CD4-positive, alpha-beta T cell treated with Interleukin-2 at 100 ng/mL for 4 hours (primary cell): ENCODE measurements at regions not wholly inside any gene's neighbourhood (a gene's known extent, or its start where the extent isn't known, plus 50 kb on each side); places are given as distances from the start of the nearest gene placed in this dataset.
"Not testable (repeated sequence)": the region's sequence is repeated elsewhere in the genome, so short reads cannot be mapped to it uniquely, and the experiment has no call there.

ENCODE experiments used
- DNase-seq: peaks from one replicate; pipeline ENCODE4 v3.0.0-alpha.2; 2020; ENCODE audit warnings: low spot score

DNA sequence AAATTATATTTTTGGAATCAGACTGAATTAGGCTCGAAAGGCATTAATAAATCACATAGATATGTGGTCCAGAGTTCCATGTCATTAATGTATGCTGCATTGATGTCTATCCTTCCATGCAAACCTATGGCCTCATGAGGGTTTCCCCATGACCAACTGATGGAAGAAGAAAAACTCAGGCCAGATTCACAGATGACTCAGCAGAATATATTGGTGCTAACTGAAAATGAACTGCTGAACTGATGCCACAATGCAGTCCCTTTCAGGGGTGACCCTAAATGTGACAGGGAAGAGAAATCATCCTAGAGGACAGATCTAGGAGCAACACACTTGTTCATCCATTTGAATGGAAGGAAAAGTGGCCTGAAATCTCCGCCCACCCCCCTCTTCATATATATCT, 110.5 kb upstream of the KCND3 start:
- DNase-seq, result no peak

- no peak for DNase-seq
Observed at GRCh38 chr1:112105557-112105956, 116.1 kb upstream of the KCND3 start.

DNA sequence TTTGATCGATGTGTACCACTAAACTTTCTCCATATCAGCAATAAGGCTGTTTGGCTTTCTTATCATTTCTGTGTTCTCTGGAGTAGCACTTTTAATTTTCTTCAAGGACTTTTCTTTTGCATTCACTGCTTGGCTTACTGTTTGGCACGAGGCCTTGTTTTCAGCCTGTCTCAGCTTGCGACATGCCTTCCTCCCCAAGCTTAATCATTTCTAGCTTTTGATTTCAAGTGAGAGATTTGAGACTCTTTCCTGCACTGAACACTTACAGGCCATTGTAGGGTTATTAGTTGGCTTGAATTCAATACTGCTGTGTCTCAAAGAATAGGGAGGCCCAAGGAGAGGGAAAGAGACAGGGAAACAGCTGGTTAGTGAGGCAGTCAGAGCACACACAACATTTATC, 120.6 kb upstream of the KCND3 start:
- DNase-seq, result no peak

DNA sequence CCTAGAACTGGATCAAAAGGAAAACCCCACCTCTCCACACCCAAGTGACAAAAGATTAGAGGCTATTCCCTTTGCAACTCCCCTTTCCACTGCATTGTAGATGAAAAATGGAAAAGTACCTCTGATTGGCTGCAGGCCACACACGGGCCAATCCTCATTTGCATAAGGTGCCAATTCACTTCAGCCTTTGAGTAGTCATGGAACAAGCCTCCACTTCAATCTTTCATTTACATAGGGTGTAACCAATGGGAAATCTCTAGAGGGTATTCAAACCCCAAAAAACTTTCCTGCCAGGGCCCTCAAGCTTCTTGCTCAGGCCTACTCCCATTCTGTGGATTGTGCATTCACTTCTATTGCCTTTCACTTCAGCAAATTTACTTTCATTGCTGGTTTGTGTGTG, 122.3 kb upstream of the KCND3 start:
- DNase-seq, result no peak

- DNase-seq, result no peak
Observed at GRCh38 chr1:112114540-112114939, 125.1 kb upstream of the KCND3 start.

- DNase-seq, result no peak
Observed at GRCh38 chr1:112126598-112126997, 137.1 kb upstream of the KCND3 start.

GRCh38 chr1:112127606-112128005, 138.1 kb upstream of the KCND3 start:
- DNase-seq, result not testable (repeated sequence)

DNA sequence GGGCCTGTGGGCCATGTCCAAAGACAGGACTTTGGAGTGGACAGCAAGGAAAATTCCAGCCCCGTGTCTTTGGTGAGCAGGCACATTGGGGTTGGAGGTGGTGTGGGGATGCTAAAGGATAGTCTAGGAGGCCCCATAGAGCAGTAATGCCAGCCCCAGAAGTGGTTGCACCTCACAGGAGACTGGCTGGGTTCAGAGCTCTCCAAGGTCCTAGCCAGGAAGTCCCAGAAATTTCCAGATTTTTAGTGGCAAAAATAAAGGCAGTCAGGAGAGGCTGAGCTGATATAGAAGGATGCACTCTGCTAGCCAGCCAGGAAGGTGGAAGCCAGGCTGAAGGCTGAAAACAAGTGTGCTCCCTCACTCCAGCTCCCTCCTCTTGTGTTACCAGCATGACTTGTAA, 144.0 kb upstream of the KCND3 start:
- no peak for DNase-seq

GRCh38 chr1:112140743-112141142, 151.3 kb upstream of the KCND3 start:
- no peak for DNase-seq

DNA sequence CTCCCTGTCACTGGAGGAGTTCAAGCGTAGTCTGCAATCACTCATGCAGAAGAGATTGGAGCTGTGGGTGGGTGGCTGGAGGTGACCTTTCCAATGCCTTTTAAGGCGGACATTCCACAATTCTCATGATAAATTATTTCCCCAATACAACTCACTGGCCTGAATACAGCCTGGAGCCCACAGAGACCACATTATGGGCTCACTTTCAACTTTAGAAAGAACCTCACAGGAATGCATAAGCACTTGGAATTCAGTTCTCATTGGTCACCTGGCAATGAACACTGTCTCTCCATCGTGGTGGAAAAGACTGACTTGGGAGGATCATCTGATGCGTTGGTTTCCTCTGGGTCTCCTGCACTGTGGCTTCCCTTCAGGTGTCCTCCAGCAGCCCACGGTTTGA, 151.8 kb upstream of the KCND3 start:
- no peak for DNase-seq

GRCh38 chr1:112141923-112142322, 152.5 kb upstream of the KCND3 start:
- no peak for DNase-seq

DNA sequence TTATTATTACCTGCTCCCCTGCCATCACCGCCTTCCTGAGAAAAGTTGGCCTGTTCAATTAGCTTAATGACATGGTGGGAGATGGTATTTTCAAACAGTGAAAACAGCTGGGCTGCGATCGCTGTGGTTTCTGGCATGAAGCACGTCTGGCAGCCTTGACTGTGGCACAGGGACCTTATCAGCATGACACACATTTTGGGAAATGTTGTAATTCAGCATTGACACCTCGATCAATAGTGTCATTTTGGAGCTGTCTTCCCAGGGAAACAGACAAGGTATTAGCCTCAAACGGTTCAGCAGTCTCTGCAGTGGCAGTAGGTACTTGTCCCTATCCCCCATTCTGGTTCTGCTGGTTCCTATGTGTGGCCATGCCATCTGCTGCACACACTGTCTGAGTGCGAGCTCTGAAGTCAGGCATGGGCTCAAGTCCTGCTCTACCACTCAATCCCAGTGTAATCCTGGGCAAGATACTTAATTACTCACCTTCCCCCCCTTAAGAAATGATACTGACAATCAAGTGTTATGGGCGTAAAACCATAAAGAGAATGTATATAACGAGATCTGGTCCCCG, 154.5 kb upstream of the KCND3 start:
- DNase-seq, result no peak

GRCh38 chr1:112144733-112145426, 155.4 kb upstream of the KCND3 start:
- no peak for DNase-seq

DNA sequence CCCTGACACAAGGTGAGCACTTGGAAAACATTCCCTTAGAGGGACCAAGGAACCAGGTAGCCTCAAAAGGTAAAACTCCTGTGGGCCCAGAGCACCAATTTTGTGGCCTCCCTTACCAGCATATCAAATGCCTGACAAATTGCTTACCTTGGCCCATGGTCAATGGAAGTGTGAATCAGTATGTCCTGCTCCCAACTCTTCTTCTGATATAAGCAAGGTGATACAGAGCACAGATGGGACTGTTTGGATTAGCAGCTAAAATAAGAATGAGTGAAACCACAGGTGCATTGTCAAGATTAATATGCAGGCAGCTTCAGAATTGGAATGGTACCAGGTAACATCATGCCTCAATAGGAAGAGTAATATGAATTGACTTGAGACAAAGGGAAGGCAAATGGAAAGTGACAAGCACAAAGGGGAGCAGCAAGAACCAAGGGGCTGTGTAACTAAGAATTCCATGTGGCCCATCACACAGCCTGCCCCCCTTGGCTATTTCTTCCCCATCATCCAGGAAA, 156.8 kb upstream of the KCND3 start:
- no peak for DNase-seq

DNA sequence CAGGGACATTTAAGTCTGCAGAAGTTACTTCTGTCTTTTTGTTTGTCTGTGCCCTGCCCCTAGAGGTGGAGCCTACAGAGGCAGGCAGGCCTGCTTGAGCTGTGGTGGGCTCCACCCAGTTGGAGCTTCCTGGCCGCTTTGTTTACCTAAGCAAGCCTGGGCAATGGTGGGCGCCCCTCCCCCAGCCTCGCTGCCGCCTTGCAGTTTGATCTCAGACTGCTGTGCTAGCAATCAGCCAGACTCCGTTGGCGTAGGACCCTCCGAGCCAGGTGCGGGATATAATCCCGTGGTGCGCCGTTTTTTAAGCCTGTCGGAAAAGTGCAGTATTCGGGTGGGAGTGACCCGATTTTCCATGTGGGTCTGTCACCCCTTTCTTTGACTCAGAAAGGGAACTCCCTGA, 170.7 kb upstream of the KCND3 start:
- not testable (repeated sequence) for DNase-seq

DNA sequence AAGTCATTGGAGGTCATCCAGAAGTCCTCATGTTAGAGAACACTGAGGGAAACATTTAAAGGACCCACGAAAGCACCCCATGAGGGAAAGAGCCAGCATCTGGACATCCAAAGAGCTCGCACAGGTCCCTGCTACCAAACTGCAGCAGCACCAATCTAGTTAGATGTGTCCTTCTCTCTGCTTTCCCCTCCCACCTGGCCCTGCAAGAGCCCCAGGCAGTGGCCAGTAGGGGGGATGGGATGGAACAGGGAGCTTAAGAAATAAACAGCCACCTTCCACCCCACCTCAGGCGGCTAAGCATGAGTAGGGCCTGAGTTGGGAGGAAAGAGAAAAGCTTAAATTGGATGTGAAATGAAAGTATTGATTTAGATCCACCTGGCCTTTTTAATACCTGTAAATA, 175.9 kb upstream of the KCND3 start:
- no peak for DNase-seq

GRCh38 chr1:112169517-112169916, 180.0 kb upstream of the KCND3 start:
- no peak for DNase-seq

- no peak for DNase-seq
Observed at GRCh38 chr1:112172294-112172882, 182.9 kb upstream of the KCND3 start.

GRCh38 chr1:112177314-112177713, 187.8 kb upstream of the KCND3 start:
- DNase-seq, result no peak

GRCh38 chr1:112188611-112189010, 199.1 kb upstream of the KCND3 start:
- DNase-seq, result no peak

DNA sequence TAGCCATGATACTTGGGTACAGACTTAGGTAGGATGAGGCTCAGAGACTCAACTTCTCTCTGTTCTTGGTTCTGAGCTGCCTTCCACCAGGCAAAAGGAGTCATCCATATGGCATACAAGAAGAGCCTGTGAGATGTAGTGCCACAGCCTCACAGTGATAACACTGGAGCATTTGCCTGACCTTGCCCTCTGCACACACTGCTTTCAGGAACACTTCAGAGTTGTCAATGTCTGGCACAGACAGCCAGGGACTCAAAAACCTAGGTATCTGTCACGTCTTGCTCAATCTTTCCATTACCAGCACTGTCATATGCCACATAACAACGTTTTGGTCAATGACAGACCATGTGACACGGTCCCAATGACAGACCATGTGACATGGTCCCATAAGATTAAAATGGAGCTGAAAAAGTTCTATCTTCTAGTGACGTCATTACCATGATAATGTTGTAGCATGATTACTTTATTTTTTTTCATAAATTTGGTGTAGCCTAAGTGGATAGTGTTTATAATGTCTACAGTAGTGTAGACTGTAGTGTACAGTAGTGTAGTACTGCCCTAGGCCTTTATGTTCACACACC, 199.9 kb upstream of the CTTNBP2NL start:
- DNase-seq, result no peak

DNA sequence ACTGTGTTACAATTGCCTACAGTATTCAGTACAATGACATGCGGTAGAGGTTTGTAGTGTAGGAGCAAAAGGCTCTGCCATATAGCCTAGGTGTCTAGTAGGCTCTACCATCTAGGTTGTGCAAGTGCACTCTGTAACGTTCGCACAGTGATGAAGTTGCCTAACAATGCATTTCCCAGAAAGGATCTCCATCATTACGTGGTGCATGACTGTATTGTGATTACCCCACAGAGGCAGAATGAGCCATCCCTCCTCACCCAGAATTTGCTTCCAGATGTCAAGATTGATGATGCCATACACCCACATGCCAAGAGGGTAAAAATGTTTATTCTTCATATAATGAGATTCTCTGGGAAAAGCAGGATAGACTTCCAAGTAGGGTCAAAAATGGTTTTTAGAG, 199.3 kb upstream of the CTTNBP2NL start:
- no peak for DNase-seq

- no peak for DNase-seq
Observed at GRCh38 chr1:112209493-112209892, 186.5 kb upstream of the CTTNBP2NL start.
